GM10248 (cell line): ENCODE measurements at regions not wholly inside any gene's neighbourhood (a gene's known extent, or its start where the extent isn't known, plus 50 kb on each side); places are given as distances from the start of the nearest gene placed in this dataset.

Experiments used
- CTCF ChIA-PET: fragments of 300-600 bp; sonication (Branson Sonifier 250); formaldehyde crosslinking; extraction: SDS; loops from one replicate; lab custom pipeline; 2021; ENCODE audit warnings: antibody characterized with exemption; lab: Yijun Ruan, JAX
- POLR2A ChIA-PET: fragments of 350-650 bp; sonication (Branson Sonifier 250); formaldehyde crosslinking; extraction: SDS; loops from one replicate; lab custom pipeline; 2020; ENCODE audit warnings: antibody characterized with exemption; lab: Yijun Ruan, JAX
- DNase-seq: peaks from one replicate; pipeline ENCODE4 v3.0.0; 2012; ENCODE audit errors: extremely low spot score
- TF ChIP-seq, protein P1 (sequence below): IDR thresholded peaks from 2 replicates; pipeline ENCODE4 v1.5.1; 2012; ENCODE audit warnings: mild to moderate bottlenecking, low read depth; ENCODE audit errors: extremely low read depth, missing control alignments, control extremely low read depth

DNA sequence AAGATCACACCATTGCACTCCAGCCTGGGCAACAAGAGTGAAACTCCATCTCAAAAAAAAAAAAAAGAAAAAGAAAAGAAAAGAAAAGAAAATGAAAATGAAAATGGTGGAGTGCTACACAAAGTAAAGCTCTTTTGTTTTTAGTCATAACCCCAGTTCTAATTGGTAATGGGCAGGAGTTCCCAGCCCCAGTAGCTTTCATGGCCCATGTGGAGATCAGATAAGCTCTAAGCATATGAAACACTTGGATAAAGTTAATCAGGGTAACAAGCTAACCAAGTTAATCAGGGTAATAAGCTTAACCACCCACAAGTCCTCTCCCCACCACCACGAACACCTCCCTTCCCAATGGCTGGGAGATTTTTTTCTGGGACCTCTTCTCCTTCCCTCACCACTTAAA is 240.8 kb downstream of the BCL11A start:
- ChIA-PET CTCF (interaction anchor here (0.8 to 3.8 kb wide), 8 partner anchors 10 to 246 kb away, joined by 3 to 19 read pairs (median 3); no protein-coding TSS in a partner anchor), POLR2A (no interaction called here)
- TF ChIP-seq, protein P1, sequence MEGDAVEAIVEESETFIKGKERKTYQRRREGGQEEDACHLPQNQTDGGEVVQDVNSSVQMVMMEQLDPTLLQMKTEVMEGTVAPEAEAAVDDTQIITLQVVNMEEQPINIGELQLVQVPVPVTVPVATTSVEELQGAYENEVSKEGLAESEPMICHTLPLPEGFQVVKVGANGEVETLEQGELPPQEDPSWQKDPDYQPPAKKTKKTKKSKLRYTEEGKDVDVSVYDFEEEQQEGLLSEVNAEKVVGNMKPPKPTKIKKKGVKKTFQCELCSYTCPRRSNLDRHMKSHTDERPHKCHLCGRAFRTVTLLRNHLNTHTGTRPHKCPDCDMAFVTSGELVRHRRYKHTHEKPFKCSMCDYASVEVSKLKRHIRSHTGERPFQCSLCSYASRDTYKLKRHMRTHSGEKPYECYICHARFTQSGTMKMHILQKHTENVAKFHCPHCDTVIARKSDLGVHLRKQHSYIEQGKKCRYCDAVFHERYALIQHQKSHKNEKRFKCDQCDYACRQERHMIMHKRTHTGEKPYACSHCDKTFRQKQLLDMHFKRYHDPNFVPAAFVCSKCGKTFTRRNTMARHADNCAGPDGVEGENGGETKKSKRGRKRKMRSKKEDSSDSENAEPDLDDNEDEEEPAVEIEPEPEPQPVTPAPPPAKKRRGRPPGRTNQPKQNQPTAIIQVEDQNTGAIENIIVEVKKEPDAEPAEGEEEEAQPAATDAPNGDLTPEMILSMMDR = no peak
- peak; percentile 70 for DNase-seq

DNA sequence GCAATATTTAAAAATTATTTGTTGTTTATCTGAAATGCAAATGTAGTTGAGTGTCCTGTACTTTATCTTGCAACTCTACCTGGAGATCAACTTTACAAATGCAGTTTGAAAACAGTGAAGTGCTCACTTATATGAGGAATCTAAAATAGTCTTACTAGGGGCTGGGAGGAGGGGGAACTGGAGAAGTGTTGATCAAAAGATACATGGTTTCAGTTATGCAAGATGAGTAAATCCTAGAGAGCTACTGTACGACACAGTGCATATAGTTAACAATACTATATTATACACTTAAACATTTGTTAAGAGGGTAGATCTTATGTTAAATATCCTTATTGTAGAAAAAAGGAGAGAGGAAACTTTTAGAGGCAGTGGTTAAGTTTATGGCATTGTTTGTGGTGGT is 241.9 kb downstream of the BCL11A start:
- DNase-seq = no peak
- POLR2A ChIA-PET = no interaction called here
- CTCF ChIA-PET = interaction anchor here (1.2 to 3.8 kb wide), 4 partner anchors 9 to 37 kb away, joined by 3 to 19 read pairs (median 6); no protein-coding TSS in a partner anchor
- TF ChIP-seq, protein P1 = no peak

GRCh38 chr2:60309941-60310660 is 243.4 kb downstream of the BCL11A start:
- CTCF ChIA-PET = no interaction called here
- TF ChIP-seq, protein P1 = no peak
- peak; percentile 35 for DNase-seq
- POLR2A ChIA-PET = no interaction called here

GRCh38 chr2:60309336-60309735 is 244.1 kb downstream of the BCL11A start:
- POLR2A ChIA-PET = no interaction called here
- DNase-seq = no peak
- TF ChIP-seq, protein P1 = no peak
- CTCF ChIA-PET = no interaction called here

- TF ChIP-seq, protein P1 = no peak
- POLR2A ChIA-PET = no interaction called here
- DNase-seq = no peak
- CTCF ChIA-PET = no interaction called here
These were observed 247.1 kb downstream of the BCL11A start for GRCh38 chr2:60306267-60306861.

DNA sequence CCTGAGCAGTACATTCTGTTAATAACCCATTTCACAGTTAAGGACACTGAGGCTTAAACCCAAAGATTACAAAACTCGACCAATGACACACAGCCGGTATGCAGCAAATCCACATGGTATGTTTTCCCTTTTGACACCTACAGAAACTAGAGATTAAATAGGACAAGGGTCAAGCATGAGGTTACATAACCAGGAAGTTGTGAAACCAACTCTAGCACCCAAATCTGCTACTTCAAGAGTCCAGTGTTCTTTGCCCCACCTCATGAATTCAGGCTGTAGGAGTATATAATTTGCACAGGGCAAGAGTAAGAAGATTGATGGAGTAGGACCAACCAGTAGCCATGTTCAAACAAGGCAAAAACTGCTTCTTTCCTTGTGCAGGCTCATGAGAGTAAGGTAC is 249.8 kb downstream of the BCL11A start:
- ChIA-PET CTCF (interaction anchor here (1.2 to 4.5 kb wide), 2 partner anchors 9 to 10 kb away, joined by 3 to 19 read pairs; no protein-coding TSS in a partner anchor), POLR2A (no interaction called here)
- TF ChIP-seq, protein P1 = no peak
- DNase-seq = no peak
